ENCODE measurements at regions not wholly inside any gene's neighbourhood (a gene's known extent, or its start where the extent isn't known, plus 50 kb on each side); places are given as distances from the start of the nearest gene placed in this dataset.

DNA sequence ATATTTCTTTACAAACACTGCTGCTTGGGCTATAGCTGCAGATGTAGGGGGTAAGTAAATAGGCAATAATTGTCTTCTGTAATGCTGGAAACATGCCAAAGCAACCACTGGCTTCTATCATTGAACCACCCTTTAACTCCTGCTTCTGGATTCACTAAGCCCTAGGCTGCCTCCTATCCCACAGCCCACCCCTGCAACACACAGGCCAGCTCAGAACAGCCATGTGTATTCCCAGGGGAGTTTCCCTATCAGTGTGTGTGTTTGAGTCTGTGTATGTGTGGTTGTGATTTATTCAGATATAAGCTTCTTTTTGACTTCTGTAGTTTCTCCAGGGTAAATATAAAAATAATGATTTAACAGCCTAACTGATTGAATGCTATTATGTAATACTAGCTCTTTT is 291.3 kb downstream of the PCDH10 start:
- TF ChIP-seq POLR2A (IDR thresholded peaks at IDR 0.05; ENCODE audit: low read length) (no peak), GATA1 (IDR thresholded peaks at IDR 0.05; ENCODE audit: low read depth, low read length) (no peak)
